ENCODE measurements at regions not wholly inside any gene's neighbourhood (a gene's known extent, or its start where the extent isn't known, plus 50 kb on each side); places are given as distances from the start of the nearest gene placed in this dataset.

GRCh38 chr4:177161781-177162180, 147.9 kb upstream of the NEIL3 start:
- no peaks in the 10 kb centered on the region for H3K36me3 ChIP-seq (ENCODE audit: insufficient read depth, low read length)
- no peak overlapping the region for H3K27ac ChIP-seq (ENCODE audit: low read depth, low read length)
- no peaks in the 10 kb centered on the region for H3K27me3 ChIP-seq (ENCODE audit: control insufficient read depth in 1 of 2, insufficient read depth in 2 of 2, low read length in 2 of 2)
- H3K9me3 ChIP-seq (ENCODE audit: low read length), result no peaks in the 10 kb centered on the region
- H3K9ac ChIP-seq (ENCODE audit: low read length), result no peak overlapping the region
- no peaks in the 10 kb centered on the region for H3K4me1 ChIP-seq (ENCODE audit: insufficient read depth, low read length)
- H3K4me3 ChIP-seq (ENCODE audit: low read depth in 1 of 2, low read length in 2 of 2), result no peak overlapping the region

- H3K27me3 ChIP-seq (ENCODE audit: control insufficient read depth in 1 of 2, insufficient read depth in 2 of 2, low read length in 2 of 2), result no peaks in the 10 kb centered on the region
Observed at GRCh38 chr4:177163532-177163931, 146.1 kb upstream of the NEIL3 start.

GRCh38 chr4:177171588-177171987, 138.1 kb upstream of the NEIL3 start:
- no peaks in the 10 kb centered on the region for H3K27me3 ChIP-seq (ENCODE audit: control insufficient read depth in 1 of 2, insufficient read depth in 2 of 2, low read length in 2 of 2)
- H3K4me3 ChIP-seq (ENCODE audit: low read depth in 1 of 2, low read length in 2 of 2), result no peak overlapping the region
- H3K4me1 ChIP-seq (ENCODE audit: insufficient read depth, low read length), result no peaks in the 10 kb centered on the region
- H3K36me3 ChIP-seq (ENCODE audit: insufficient read depth, low read length), result no peaks in the 10 kb centered on the region
- H3K27ac ChIP-seq (ENCODE audit: low read depth, low read length), result no peak overlapping the region
- no peak overlapping the region for H3K9ac ChIP-seq (ENCODE audit: low read length)
- H3K9me3 ChIP-seq (ENCODE audit: low read length), result no peaks in the 10 kb centered on the region

More at GRCh38 chr4:177163532-177163931, 146.1 kb upstream of the NEIL3 start:
- no peak overlapping the region for H3K4me3 ChIP-seq (ENCODE audit: low read depth in 1 of 2, low read length in 2 of 2)
- no peaks in the 10 kb centered on the region for H3K4me1 ChIP-seq (ENCODE audit: insufficient read depth, low read length)
- no peaks in the 10 kb centered on the region for H3K36me3 ChIP-seq (ENCODE audit: insufficient read depth, low read length)
- no peak overlapping the region for H3K27ac ChIP-seq (ENCODE audit: low read depth, low read length)
- no peak overlapping the region for H3K9ac ChIP-seq (ENCODE audit: low read length)
- no peaks in the 10 kb centered on the region for H3K9me3 ChIP-seq (ENCODE audit: low read length)

GRCh38 chr4:177175473-177175872, 134.2 kb upstream of the NEIL3 start:
- Histone ChIP-seq H3K9ac (ENCODE audit: low read length) (no peak overlapping the region), H3K4me1 (ENCODE audit: insufficient read depth, low read length) (no peaks in the 10 kb centered on the region), H3K9me3 (ENCODE audit: low read length) (no peaks in the 10 kb centered on the region), H3K36me3 (ENCODE audit: insufficient read depth, low read length) (no peaks in the 10 kb centered on the region), H3K4me3 (ENCODE audit: low read depth in 1 of 2, low read length in 2 of 2) (no peak overlapping the region), H3K27ac (ENCODE audit: low read depth, low read length) (no peak overlapping the region), H3K27me3 (ENCODE audit: control insufficient read depth in 1 of 2, insufficient read depth in 2 of 2, low read length in 2 of 2) (no peaks in the 10 kb centered on the region)

DNA sequence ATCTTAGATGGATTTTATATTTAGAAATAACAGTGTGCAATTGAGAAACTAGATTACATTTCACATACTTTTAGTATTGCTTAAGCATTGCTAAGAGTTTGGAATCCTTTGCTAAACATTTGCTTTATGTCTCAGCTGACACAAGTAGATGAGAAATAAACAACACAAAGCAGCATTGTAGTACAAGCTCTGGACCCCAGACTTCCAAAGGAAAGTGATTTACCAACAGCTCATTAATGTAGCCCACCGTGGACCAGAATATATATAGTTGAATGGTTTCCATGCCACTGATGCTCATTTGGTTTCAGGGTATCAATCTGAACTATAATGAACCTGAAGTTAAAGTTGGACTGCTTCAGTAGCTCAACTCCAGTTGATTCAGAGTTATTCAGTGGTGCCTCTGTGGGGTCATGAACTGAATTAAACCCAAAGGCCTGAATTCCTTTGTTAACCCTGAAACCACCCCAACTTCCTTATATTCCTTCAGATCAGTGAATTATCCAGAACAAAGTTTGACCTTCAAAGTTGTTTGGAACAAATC, 132.1 kb upstream of the NEIL3 start:
- Histone ChIP-seq H3K9me3 (ENCODE audit: low read length) (no peaks in the 10 kb centered on the region), H3K9ac (ENCODE audit: low read length) (no peak overlapping the region), H3K27me3 (ENCODE audit: control insufficient read depth in 1 of 2, insufficient read depth in 2 of 2, low read length in 2 of 2) (no peaks in the 10 kb centered on the region), H3K36me3 (ENCODE audit: insufficient read depth, low read length) (no peaks in the 10 kb centered on the region), H3K4me1 (ENCODE audit: insufficient read depth, low read length) (no peaks in the 10 kb centered on the region), H3K27ac (ENCODE audit: low read depth, low read length) (no peak overlapping the region), H3K4me3 (ENCODE audit: low read depth in 1 of 2, low read length in 2 of 2) (no peak overlapping the region)

DNA sequence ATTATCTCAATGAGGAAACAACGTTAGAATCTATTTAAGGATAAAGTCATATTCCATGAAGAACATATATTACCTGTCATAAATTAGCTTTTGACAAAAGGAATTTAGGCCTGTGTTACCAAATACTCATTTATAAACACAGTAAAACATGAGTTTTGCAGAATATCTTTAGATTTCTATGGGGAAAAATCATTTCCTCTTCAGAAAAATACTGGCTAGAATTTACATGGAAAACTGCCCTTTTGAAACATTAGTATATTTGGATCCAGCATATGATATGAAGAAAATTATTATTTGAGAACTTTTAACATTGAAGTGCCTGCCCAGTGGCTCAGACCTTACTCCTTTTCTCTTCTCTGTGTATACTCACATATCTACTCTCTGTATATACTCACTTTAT, 131.4 kb upstream of the NEIL3 start:
- Histone ChIP-seq H3K36me3 (ENCODE audit: insufficient read depth, low read length) (no peaks in the 10 kb centered on the region), H3K27ac (ENCODE audit: low read depth, low read length) (no peak overlapping the region), H3K9ac (ENCODE audit: low read length) (no peak overlapping the region), H3K4me3 (ENCODE audit: low read depth in 1 of 2, low read length in 2 of 2) (no peak overlapping the region), H3K27me3 (ENCODE audit: control insufficient read depth in 1 of 2, insufficient read depth in 2 of 2, low read length in 2 of 2) (no peaks in the 10 kb centered on the region), H3K4me1 (ENCODE audit: insufficient read depth, low read length) (no peaks in the 10 kb centered on the region), H3K9me3 (ENCODE audit: low read length) (no peaks in the 10 kb centered on the region)

DNA sequence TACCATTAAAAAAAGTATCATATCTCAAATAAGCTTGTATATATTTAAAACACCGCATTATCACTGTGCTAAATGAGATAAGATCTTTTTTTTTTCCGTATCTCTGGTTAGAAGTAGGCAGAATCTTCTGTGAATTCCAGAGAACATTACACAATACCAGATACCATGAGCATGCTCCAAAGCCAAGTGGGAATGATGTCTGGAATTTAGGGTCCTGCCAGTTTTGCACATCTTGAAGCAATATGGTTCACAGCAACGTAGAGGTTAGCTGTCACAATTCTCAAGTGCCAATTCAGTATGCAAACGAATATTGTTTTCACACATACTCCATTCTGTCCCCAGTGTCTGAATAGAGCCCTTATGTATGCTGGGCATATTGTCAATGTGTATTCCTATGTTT, 127.5 kb upstream of the NEIL3 start:
- Histone ChIP-seq H3K4me3 (ENCODE audit: low read depth in 1 of 2, low read length in 2 of 2) (no peak overlapping the region), H3K27ac (ENCODE audit: low read depth, low read length) (no peak overlapping the region), H3K9ac (ENCODE audit: low read length) (no peak overlapping the region), H3K27me3 (ENCODE audit: control insufficient read depth in 1 of 2, insufficient read depth in 2 of 2, low read length in 2 of 2) (no peaks in the 10 kb centered on the region), H3K36me3 (ENCODE audit: insufficient read depth, low read length) (no peaks in the 10 kb centered on the region), H3K9me3 (ENCODE audit: low read length) (no peaks in the 10 kb centered on the region), H3K4me1 (ENCODE audit: insufficient read depth, low read length) (no peaks in the 10 kb centered on the region)

DNA sequence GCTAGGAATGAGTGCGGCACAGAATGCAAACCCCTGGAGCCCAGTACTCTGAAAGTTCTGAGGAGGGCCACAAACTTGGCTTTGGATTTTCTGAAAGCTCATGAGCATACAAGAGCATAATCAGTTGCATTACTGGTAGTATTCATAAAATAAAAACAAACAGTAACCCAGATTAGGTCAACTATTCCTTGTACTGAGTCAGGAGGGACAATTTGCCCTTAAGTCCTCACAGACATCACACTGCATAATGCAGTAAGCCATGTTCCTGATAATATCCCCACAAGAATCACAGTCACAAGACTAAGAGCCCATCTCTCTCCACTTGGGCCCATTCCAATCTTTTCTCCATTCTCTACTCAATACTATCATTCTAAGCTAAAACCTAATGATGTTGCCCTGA, 126.9 kb upstream of the NEIL3 start:
- H3K4me3 ChIP-seq (ENCODE audit: low read depth in 1 of 2, low read length in 2 of 2), result no peak overlapping the region
- H3K27ac ChIP-seq (ENCODE audit: low read depth, low read length), result no peak overlapping the region
- H3K27me3 ChIP-seq (ENCODE audit: control insufficient read depth in 1 of 2, insufficient read depth in 2 of 2, low read length in 2 of 2), result no peaks in the 10 kb centered on the region
- H3K4me1 ChIP-seq (ENCODE audit: insufficient read depth, low read length), result no peaks in the 10 kb centered on the region
- H3K9ac ChIP-seq (ENCODE audit: low read length), result no peak overlapping the region
- no peaks in the 10 kb centered on the region for H3K9me3 ChIP-seq (ENCODE audit: low read length)
- no peaks in the 10 kb centered on the region for H3K36me3 ChIP-seq (ENCODE audit: insufficient read depth, low read length)

GRCh38 chr4:177185151-177185550, 124.5 kb upstream of the NEIL3 start:
- no peaks in the 10 kb centered on the region for H3K27me3 ChIP-seq (ENCODE audit: control insufficient read depth in 1 of 2, insufficient read depth in 2 of 2, low read length in 2 of 2)
- no peaks in the 10 kb centered on the region for H3K9me3 ChIP-seq (ENCODE audit: low read length)
- H3K27ac ChIP-seq (ENCODE audit: low read depth, low read length), result no peak overlapping the region
- H3K4me3 ChIP-seq (ENCODE audit: low read depth in 1 of 2, low read length in 2 of 2), result no peak overlapping the region
- no peak overlapping the region for H3K9ac ChIP-seq (ENCODE audit: low read length)
- H3K36me3 ChIP-seq (ENCODE audit: insufficient read depth, low read length), result no peaks in the 10 kb centered on the region
- H3K4me1 ChIP-seq (ENCODE audit: insufficient read depth, low read length), result no peaks in the 10 kb centered on the region

DNA sequence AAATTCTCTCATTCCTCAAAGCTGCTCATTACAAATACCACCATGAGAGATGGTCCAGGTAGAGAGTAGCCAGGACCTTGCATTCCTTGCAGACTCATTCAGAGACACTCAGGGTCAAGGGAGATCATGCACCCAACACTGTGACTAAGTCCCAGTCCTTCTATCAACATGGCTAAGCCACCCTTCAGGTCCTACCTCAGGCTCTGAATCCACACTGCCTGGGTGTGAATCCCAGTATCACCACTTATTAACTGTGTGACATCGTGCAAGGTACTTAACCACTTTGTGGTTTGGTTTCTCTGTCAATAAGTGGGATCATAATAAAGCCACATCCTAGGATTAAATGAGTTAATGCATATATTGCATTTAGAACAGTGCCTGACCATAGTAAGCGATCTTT, 124.1 kb upstream of the NEIL3 start:
- Histone ChIP-seq H3K4me1 (ENCODE audit: insufficient read depth, low read length) (no peaks in the 10 kb centered on the region), H3K9ac (ENCODE audit: low read length) (no peak overlapping the region), H3K4me3 (ENCODE audit: low read depth in 1 of 2, low read length in 2 of 2) (no peak overlapping the region), H3K36me3 (ENCODE audit: insufficient read depth, low read length) (no peaks in the 10 kb centered on the region), H3K27me3 (ENCODE audit: control insufficient read depth in 1 of 2, insufficient read depth in 2 of 2, low read length in 2 of 2) (no peaks in the 10 kb centered on the region), H3K9me3 (ENCODE audit: low read length) (no peaks in the 10 kb centered on the region), H3K27ac (ENCODE audit: low read depth, low read length) (no peak overlapping the region)

- Histone ChIP-seq H3K36me3 (ENCODE audit: insufficient read depth, low read length) (no peaks in the 10 kb centered on the region), H3K4me3 (ENCODE audit: low read depth in 1 of 2, low read length in 2 of 2) (no peak overlapping the region), H3K4me1 (ENCODE audit: insufficient read depth, low read length) (no peaks in the 10 kb centered on the region), H3K27ac (ENCODE audit: low read depth, low read length) (no peak overlapping the region), H3K27me3 (ENCODE audit: control insufficient read depth in 1 of 2, insufficient read depth in 2 of 2, low read length in 2 of 2) (no peaks in the 10 kb centered on the region), H3K9ac (ENCODE audit: low read length) (no peak overlapping the region), H3K9me3 (ENCODE audit: low read length) (no peaks in the 10 kb centered on the region)
Observed at GRCh38 chr4:177187371-177187770, 122.3 kb upstream of the NEIL3 start.

GRCh38 chr4:177190995-177191580, 118.6 kb upstream of the NEIL3 start:
- H3K4me3 ChIP-seq (ENCODE audit: low read depth in 1 of 2, low read length in 2 of 2), result no peak overlapping the region
- no peaks in the 10 kb centered on the region for H3K27me3 ChIP-seq (ENCODE audit: control insufficient read depth in 1 of 2, insufficient read depth in 2 of 2, low read length in 2 of 2)
- H3K27ac ChIP-seq (ENCODE audit: low read depth, low read length), result no peak overlapping the region
- no peaks in the 10 kb centered on the region for H3K36me3 ChIP-seq (ENCODE audit: insufficient read depth, low read length)
- H3K4me1 ChIP-seq (ENCODE audit: insufficient read depth, low read length), result no peaks in the 10 kb centered on the region
- H3K9ac ChIP-seq (ENCODE audit: low read length), result no peak overlapping the region
- H3K9me3 ChIP-seq (ENCODE audit: low read length), result no peaks in the 10 kb centered on the region

Measured in muscle layer of colon (tissue), 2 donors.